Amniotic stem cell (primary cell): ENCODE measurements at regions not wholly inside any gene's neighbourhood (a gene's known extent, or its start where the extent isn't known, plus 50 kb on each side); places are given as distances from the start of the nearest gene placed in this dataset.

Experiments used
- DNase-seq: peaks from one replicate; lab custom pipeline; 2025; lab: John Stamatoyannopoulos, UW

DNA sequence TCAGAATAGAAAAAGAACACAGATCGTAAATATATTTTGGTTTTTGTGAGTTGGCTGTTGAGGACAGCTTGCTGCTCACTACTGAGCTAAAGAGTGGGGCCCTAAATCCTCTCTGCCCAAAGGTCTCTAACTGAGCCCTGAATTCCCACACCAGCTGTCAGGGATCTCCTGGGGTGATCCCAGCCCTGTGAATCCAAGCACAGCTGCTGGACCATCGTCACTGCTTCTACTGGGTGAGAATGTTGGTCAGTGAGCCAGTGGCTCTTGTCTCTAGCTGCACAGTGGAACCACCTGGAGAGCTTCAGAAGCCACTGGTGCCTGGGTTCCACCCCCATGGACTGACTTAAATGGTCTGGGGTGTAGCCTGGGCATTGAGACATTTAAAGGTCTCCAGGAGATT is 90.5 kb upstream of the IL12A start:
- DNase-seq: no peak

DNA sequence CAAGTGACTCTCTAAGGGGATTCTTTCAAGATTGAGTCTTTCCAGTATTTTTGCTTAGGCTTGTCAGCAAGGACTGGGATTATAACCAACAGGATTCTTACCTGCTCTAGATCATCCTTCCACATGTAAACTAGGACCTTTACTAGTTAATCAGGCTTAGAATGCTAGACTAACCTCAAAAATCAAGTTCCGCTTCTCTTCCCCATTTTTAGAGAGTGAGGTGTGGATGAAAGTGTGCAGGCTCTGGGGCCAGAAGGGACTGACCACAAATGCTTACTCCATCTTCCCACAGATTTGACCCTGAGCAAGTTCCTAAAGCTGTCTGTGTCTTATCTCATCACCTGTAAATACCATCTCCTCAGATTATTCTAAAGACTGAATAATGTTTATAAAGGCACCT is 89.5 kb upstream of the IL12A start:
- no peak for DNase-seq

GRCh38 chr3:159902546-159903314 is 85.9 kb upstream of the IL12A start:
- DNase-seq: no peak

DNA sequence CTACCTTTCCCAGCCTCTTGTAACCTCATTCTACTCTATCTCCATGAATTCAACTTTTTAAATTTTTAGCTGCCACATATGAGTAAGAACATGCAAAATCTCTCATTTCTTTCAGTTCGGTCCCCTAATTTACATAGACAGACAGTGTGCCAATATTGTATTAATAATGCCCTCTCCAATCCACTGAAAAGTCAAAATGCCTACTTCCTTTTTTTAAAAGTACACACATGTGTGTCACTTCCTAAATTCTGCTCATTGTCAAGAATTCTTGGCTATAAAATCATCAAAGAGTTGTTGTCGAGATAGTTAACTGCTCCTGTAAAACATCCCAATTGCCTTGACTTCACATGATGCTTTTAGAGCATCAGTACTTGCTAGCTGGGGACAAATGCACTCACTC is 84.2 kb upstream of the IL12A start:
- no peak for DNase-seq

DNA sequence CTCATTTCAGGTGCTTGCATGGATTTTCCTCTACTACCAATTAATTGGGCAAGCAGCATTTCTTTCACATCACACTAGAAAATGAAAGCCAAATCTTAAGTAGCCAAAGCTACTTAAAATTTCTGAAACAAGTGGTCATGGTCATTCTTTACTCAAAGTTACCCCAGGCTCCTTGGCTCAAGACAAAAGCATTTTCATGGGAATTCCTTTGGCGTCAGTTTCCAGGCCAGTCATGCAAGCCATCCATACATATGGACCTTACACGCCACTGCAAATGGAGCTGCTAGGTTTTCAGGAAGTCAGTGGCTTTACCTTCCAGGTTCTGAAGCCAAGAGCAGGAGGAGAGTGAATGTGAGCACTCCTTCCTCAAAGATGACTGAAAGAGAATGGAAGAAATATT is 83.7 kb upstream of the IL12A start:
- DNase-seq: no peak

DNA sequence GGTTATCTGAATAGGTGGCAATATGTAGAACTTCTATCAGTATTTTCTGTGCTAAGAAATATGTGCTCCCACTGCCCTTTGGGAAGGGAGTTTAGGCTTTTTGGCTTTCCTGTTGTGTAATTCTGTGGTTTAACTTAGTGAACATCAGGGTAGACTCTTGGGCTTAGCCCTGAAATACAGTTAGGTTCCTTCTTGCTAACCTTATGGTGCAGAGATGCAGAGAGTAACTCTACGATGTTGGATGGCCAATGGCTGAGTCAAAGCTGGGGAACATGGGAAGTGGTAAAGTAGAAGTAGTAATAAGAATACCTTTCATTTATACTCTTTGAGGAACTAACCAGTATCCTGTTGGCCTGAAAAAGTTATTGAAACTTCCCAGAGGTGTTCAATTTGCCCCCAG is 80.8 kb upstream of the IL12A start:
- DNase-seq: no peak

DNA sequence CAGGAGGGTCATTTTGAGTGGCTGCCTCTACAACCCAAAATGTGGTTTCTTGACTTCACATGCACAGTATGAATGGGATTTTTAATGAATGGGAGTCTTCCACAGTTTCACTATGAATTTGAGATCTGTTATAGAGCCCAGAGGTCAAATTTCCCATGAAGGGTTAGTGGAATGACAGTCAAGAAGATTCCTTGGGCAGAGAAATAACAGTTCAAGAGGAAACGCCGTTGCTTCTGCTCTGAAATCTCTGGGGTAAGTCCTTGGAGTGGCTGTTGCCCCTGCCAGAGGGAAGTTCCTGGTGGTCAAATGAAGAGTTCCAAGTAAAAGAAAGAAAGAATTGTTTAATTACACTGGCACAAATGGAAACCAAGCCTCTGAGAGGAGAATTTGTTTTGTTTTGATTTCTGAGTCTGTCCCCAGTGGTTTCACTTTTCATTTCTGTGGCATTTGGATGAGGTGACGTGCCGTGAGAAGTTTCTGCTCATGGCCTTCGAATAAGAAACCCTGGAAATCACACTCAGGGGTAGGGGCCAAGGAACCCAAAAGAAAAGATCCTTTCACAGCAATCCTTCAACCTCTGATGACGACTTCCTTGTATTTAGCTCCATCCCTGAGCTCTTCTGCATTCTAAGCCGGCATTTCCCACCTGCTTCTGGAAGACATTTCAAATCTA is 77.5 kb upstream of the IL12A start:
- no peak for DNase-seq

- DNase-seq: no peak
These were observed 77.0 kb upstream of the IL12A start for GRCh38 chr3:159911664-159912037.

DNA sequence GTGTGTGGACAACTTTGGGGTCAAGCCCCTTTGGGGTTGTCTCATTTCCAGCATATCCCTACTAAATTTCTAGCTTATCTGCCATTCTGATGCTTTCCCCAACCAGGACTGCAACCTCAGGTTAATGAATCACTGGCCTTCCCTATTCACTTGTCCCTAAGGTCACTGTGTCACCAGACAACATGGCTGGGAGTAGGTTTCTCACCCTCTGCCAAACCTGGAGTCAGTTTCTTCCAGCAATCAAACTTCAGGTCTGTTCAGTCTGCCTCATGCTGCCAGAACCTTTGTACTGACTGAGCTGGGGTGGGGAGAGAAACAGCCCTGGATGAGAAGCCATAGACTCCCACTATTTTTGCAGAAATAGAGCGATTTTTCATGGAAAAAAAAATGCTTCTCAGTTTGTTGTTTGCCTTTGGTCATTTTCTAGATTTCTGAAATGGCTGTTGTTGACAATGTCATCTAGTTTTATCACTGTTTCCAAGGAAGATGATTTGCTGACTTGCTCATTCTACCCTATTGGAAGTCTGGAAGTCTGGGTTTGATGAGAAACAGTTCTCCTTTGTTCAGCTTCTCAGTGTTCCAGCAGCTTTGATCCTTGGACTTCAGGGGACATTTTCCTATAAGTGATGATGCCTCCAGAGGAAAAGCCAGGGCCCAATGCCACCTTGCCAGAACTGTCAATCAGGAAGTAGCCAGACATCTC is 74.8 kb upstream of the IL12A start:
- no peak for DNase-seq

DNA sequence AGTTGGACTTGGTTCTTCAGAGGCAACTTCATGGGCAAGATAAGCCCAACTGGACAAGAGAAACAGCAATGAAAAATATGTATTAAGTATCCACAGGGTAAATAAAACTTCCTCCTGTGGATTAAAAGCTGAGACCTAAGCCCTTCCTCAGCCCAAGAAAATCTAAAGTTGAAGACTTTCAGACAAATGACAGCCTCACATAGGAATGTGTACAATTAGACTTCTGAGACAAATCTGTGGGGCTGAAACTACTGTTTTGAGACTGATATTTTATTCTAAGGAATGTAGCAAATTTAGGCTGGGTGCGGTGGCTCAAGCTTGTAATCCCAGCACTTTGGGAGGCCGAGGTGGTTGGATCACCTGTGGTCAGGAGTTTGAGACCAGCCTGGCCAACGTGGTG is 74.2 kb upstream of the IL12A start:
- no peak for DNase-seq

DNA sequence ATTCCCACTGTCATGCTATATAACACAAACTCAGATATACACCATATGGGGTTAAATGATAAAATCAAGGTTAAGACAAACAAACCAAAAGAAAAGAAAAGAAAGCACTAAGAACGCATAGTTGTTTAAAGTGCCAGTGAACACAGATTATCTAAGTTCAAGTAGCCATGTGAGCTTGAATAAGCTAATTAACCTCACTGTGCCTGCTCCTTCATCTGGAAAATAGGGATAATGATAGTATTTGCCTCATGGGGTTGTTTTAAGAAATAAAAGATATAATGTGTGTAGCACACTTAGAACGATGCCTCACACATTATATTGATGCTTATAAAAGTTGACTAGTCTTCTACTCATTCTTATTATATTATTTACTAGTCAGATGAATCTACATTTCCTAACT is 72.6 kb upstream of the IL12A start:
- no peak for DNase-seq

DNA sequence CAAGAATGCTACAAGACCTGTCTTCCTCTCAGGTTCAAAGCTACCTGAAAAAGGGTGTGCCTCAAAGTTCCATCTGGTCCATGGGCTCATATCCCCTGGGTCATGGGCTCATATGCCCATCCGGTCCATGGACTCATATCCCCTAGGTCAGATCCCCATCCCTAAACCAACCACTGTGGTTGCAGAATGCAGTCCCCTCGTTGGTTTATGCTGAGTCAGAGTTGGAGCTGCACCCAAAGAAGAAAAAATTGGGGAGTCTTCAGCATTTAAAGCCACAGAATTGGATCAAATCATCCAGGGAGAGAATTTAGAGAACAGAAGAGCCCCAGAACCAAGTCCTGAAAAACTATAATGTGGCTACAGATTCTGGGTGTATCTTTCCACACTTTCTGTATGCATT is 71.5 kb upstream of the IL12A start:
- DNase-seq: no peak

DNA sequence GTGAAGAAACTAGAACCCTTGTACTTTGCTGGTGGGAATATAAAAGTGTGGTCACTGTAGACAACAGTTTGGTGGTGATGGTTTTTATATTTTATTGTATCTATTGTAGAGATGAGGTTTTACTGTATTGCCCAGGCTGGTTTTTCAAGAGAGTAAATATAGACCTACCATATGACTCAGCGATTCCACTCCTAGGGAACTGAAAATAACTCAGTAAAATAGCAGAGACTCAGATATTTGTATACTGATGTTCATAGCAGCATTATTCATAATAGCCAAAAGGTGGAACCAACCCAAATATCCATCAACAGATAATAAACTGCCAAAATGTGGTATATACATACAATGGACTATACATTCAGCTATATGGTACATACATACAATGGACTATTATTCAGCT is 68.8 kb upstream of the IL12A start:
- DNase-seq: no peak

DNA sequence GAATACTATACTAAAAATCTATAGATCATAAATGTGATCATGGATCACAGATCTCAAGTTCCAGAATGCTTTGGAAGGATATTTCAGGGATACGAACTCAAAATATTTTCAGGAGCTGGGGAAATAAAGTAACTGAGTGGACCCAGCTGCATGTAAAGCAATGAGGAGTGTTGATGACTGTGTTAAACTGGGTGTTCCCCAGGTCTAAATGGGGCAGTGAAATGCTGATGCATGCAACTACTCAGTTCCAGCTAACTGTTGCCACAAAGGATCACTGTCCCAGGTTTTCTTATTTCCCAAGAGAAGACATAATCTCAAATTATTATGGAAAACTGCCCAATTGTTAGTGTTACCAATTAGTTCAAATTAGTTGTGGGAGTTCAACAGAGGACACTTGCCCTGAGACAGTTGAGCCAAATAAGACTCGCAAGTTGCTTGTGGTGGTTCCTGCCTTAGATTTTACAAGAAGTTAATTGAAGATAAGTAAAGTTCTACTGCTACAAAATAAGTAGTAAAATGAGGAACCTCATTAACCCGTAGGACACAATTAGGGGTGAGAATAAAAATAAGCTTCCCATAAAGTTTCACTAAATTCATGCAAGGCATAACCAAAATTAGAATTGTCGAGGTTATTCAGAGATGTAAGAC is 66.3 kb upstream of the IL12A start:
- DNase-seq: no peak

GRCh38 chr3:159922861-159923312 is 65.7 kb upstream of the IL12A start:
- DNase-seq: no peak

DNA sequence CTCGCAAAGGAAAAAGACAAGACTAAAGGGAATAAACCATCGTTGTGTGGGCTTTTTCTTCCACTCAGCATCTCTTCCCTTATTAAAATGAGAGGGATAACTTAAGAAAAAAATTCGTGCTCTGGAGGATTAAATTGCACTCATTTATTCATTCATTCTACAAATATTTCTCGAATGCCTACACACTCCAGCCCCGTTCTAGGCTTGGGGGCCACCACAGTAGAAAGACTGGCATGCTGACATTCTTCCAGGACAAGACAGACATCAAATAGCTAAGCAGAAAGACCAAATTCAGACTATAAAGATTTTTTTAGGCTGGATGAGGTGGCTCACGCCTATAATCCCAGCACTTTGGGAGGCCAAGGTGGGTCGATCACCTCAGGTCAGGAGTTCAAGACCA is 65.3 kb upstream of the IL12A start:
- no peak for DNase-seq

DNA sequence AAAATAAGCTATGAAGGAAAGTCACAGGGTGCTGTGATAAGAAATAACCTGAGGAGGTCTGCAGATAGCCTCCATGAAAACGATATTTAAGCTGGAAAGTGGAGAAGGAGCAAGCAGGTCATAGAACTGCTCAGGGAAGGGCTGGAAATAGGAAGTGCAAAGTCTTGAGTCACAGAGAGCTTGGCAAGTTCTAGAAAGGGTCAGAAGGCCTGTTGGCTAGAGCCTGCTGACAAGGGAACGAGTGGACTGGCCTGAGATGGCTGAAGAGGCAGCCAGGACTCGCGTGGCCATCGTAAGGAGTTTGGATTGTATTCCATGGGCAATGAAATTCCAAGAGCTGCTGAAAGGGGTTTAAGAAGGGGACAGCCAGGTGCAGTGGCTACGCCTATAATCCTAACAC is 64.7 kb upstream of the IL12A start:
- no peak for DNase-seq

DNA sequence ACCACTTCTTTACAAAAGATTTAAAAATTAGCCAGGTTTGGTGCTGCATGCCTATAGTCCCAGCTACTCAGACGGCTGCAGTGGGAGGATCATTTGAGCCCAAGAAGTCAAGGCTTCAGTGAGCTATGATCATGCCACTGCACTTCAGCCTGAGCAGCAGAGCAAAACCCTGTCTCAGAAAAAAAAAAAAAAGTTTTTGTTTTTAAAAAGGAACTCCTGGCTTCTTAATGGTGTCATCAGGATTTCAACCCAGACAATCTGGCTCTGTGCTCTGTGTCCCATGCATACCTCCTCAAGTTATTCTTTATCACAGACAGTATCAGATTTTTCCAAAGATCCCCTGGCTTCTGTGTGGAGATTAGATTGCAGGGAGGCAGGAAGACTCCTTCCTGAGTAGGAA is 64.2 kb upstream of the IL12A start:
- DNase-seq: no peak

GRCh38 chr3:159925248-159925647 is 63.4 kb upstream of the IL12A start:
- DNase-seq: no peak

DNA sequence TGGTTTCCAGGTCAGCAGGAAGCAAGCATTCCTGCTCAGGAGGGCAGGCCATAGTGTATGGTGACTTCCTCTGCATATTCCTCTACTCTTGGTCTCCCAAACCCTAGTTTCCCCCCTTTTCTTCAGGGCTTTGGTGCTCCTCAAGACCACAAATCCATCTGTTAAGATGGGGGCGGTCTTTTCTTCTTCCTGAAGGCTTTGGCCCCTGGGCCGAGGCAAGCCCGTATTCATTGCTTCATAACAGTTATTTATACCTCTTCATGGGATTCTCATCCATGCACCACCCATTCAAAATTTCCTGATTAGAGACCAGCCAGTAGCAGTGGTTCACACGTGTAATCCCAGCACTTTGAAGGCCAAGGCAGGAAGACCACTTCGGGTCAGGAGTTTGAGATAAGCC is 62.1 kb upstream of the IL12A start:
- no peak for DNase-seq

DNA sequence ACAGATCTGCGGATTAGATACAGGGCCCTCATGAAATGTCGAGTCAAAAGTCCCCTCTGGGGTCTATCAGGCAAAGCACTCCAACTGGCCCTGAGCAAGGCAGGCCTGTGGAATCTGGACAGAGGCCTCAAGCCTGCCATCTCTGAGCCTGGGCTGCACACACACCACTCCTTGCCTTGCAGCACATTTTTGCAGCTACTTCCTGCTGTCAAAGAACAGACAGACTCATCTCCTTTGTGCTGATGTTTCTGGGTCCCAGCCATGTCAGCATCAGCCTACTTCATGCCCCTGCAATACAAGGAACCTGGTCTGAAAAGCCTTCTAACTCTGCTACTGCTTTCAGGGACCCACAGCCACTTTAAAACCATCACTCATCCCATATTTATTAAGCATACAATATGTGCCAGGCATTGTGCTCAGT is 60.6 kb upstream of the IL12A start:
- no peak for DNase-seq

GRCh38 chr3:159928666-159929065 is 60.0 kb upstream of the IL12A start:
- DNase-seq: peak; percentile 45
